Neural cell (in vitro differentiated cells): ENCODE measurements at regions not wholly inside any gene's neighbourhood (a gene's known extent, or its start where the extent isn't known, plus 50 kb on each side); places are given as distances from the start of the nearest gene placed in this dataset.

ENCODE experiments used
- H2AFZ ChIP-seq: fragments of 200-600, 300-800 bp; sonication (generic), shearing (Covaris generic); 2 replicates; pipeline ENCODE4 v1.6.0; 2014; ENCODE audit warnings: low read depth, mild to moderate bottlenecking, antibody characterized with exemption, low read length, moderate library complexity
- H3F3A ChIP-seq: fragments of 200-600 bp; shearing (Covaris generic); 2 replicates; pipeline ENCODE4 v1.6.1; 2016; ENCODE audit warnings: mild to moderate bottlenecking, moderate library complexity, mixed read lengths, antibody characterized with exemption, low read length; ENCODE audit not compliant: insufficient read depth, poor library complexity, severe bottlenecking
- H3K27ac ChIP-seq: fragments of 200-600, 300-800 bp; sonication (generic), shearing (Covaris generic); 2 replicates; pipeline ENCODE4 v1.5.1; 2014; ENCODE audit warnings: mild to moderate bottlenecking, low read length, moderate library complexity
- H3K27me3 ChIP-seq: fragments of 300-800, 200-600 bp; sonication (generic), shearing (Covaris generic); 2 replicates; pipeline ENCODE4 v1.6.0; 2014; ENCODE audit warnings: mild to moderate bottlenecking, low read depth, low read length, moderate library complexity; ENCODE audit not compliant: insufficient read depth
- H3K36me3 ChIP-seq: fragments of 300-800, 200-600 bp; sonication (generic), shearing (Covaris generic); 2 replicates; pipeline ENCODE4 v1.5.1; 2014; ENCODE audit warnings: mild to moderate bottlenecking, antibody characterized with exemption, low read length, moderate library complexity; ENCODE audit not compliant: insufficient read depth
- H3K4me2 ChIP-seq: fragments of 300-800, 200-600 bp; sonication (generic), shearing (Covaris generic); 2 replicates; pipeline ENCODE4 v1.6.0; 2014; ENCODE audit warnings: mild to moderate bottlenecking, low read length
- H3K4me3 ChIP-seq: fragments of 300-800, 200-600 bp; sonication (generic), shearing (Covaris generic); 2 replicates; pipeline ENCODE4 v1.5.1; 2014; ENCODE audit warnings: mild to moderate bottlenecking, low read length, moderate library complexity
- H3K79me2 ChIP-seq: fragments of 200-600 bp; shearing (Covaris generic); replicated peaks from 2 replicates; pipeline ENCODE4 v1.6.0; 2014; ENCODE audit warnings: mild to moderate bottlenecking, low read length, moderate library complexity; ENCODE audit not compliant: insufficient read depth
- H3K9ac ChIP-seq: fragments of 300-800, 200-600 bp; sonication (generic), shearing (Covaris generic); 2 replicates; pipeline ENCODE4 v1.6.1; 2016; ENCODE audit warnings: mild to moderate bottlenecking, low read length, mixed read lengths
- H3K9me2 ChIP-seq: fragments of 200-600 bp; shearing (Covaris generic); 2 replicates; pipeline ENCODE4 v1.6.1; 2016; ENCODE audit warnings: mild to moderate bottlenecking, low read length, mixed read lengths; ENCODE audit not compliant: insufficient read depth
- H3K9me3 ChIP-seq: fragments of 200-600, 300-800 bp; sonication (generic), shearing (Covaris generic); 2 replicates; pipeline ENCODE4 v1.6.1; 2016; ENCODE audit warnings: mild to moderate bottlenecking, mixed run types, low read length, moderate library complexity, mixed read lengths
- H4K20me1 ChIP-seq: fragments of 200-600 bp; shearing (Covaris generic); 2 replicates; pipeline ENCODE4 v1.6.1; 2016; ENCODE audit warnings: mild to moderate bottlenecking, mixed run types; ENCODE audit not compliant: insufficient read depth
- CTCF ChIP-seq: fragments of 450-650 bp; IDR thresholded peaks from 2 replicates; pipeline ENCODE4 v1.5.1; 2014; ENCODE audit warnings: antibody characterized with exemption, mild to moderate bottlenecking, moderate library complexity; ENCODE audit not compliant: poor library complexity, severe bottlenecking
- EP300 ChIP-seq: fragments of 450-650 bp; conservative IDR thresholded peaks from 2 replicates; pipeline ENCODE4 v1.6.1; 2014; ENCODE audit warnings: antibody characterized with exemption, mild to moderate bottlenecking, moderate library complexity; ENCODE audit not compliant: poor library complexity, severe bottlenecking
- EZH2 ChIP-seq: fragments of 200-600, 300-800 bp; shearing (Covaris generic), sonication (generic); IDR thresholded peaks from 2 replicates; pipeline ENCODE4 v1.6.1; 2014; ENCODE audit warnings: antibody characterized with exemption, low read length, borderline replicate concordance, mild to moderate bottlenecking; ENCODE audit not compliant: insufficient read depth, poor library complexity, severe bottlenecking
- MXI1 ChIP-seq: fragments of 450-650 bp; conservative IDR thresholded peaks from 2 replicates; pipeline ENCODE4 v1.6.1; 2014; ENCODE audit warnings: antibody characterized with exemption, mild to moderate bottlenecking; ENCODE audit not compliant: poor library complexity, severe bottlenecking
- POLR2AphosphoS5 ChIP-seq: IDR thresholded peaks from 2 replicates; pipeline ENCODE4 v1.6.1; 2012
- RAD21 ChIP-seq: fragments of 450-650 bp; conservative IDR thresholded peaks from 2 replicates; pipeline ENCODE4 v1.6.1; 2014; ENCODE audit warnings: antibody characterized with exemption, mild to moderate bottlenecking, moderate library complexity
- SMC3 ChIP-seq: fragments of 450-650 bp; conservative IDR thresholded peaks from 2 replicates; pipeline ENCODE4 v1.6.1; 2014; ENCODE audit warnings: antibody characterized with exemption, mild to moderate bottlenecking, moderate library complexity; ENCODE audit not compliant: poor library complexity
- TAF1 ChIP-seq: IDR thresholded peaks from 2 replicates; pipeline ENCODE4 v1.6.1; 2012; ENCODE audit warnings: low read depth
- TF ChIP-seq, protein P1 (sequence below): IDR thresholded peaks from 2 replicates; pipeline ENCODE4 v1.6.1; 2012; ENCODE audit warnings: borderline replicate concordance

DNA sequence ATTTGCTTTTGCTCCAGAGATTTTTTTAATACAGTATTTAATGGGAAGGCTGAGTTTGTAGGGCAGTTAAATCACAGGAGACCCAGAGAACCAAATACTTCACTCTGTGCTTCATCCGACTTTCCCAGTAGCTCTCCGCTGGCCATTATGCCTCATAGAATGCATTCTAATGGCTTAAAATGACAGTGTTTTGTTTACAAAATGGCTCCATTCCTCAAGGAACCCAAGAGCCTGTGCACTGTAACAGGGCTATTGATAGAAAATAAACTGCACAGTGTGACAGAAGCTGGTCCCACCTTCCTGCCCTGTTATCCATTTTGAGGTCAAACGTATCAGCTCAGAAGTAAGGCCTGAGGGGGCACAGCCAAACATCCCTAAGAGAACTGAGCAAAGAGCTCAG is 136.5 kb downstream of the RAP2A start:
- no peak for TF ChIP-seq TAF1
- no peak for TF ChIP-seq MXI1
- TF ChIP-seq EP300, result no peak
- TF ChIP-seq, protein P1, sequence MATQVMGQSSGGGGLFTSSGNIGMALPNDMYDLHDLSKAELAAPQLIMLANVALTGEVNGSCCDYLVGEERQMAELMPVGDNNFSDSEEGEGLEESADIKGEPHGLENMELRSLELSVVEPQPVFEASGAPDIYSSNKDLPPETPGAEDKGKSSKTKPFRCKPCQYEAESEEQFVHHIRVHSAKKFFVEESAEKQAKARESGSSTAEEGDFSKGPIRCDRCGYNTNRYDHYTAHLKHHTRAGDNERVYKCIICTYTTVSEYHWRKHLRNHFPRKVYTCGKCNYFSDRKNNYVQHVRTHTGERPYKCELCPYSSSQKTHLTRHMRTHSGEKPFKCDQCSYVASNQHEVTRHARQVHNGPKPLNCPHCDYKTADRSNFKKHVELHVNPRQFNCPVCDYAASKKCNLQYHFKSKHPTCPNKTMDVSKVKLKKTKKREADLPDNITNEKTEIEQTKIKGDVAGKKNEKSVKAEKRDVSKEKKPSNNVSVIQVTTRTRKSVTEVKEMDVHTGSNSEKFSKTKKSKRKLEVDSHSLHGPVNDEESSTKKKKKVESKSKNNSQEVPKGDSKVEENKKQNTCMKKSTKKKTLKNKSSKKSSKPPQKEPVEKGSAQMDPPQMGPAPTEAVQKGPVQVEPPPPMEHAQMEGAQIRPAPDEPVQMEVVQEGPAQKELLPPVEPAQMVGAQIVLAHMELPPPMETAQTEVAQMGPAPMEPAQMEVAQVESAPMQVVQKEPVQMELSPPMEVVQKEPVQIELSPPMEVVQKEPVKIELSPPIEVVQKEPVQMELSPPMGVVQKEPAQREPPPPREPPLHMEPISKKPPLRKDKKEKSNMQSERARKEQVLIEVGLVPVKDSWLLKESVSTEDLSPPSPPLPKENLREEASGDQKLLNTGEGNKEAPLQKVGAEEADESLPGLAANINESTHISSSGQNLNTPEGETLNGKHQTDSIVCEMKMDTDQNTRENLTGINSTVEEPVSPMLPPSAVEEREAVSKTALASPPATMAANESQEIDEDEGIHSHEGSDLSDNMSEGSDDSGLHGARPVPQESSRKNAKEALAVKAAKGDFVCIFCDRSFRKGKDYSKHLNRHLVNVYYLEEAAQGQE, result no peak
- no peak for TF ChIP-seq RAD21
- TF ChIP-seq EZH2, result no peak
- TF ChIP-seq POLR2AphosphoS5, result no peak
- no peak for TF ChIP-seq SMC3
- TF ChIP-seq CTCF, result no peak

DNA sequence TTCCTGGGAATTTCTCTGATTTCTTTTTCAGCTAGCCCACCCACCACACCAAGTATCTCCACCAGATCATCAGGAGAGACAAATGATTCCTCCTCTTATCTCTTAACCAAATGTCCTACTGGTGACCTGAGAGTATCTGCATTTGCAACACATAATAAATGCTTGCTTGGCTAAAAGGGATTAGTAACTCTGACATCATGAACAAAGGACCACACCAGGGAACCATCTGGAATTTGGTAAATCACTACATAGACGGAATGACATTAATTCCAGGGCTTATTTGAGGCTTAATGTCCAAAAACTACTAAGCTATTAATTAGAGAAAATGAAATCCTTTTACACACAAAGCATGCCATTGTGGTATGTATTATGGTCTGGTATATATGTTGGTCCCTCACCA is 139.0 kb downstream of the RAP2A start:
- no peaks in the 10 kb centered on the region for H3F3A ChIP-seq
- no peak overlapping the region for H3K4me3 ChIP-seq
- no peak overlapping the region for H3K27ac ChIP-seq
- H3K9ac ChIP-seq, result no peak overlapping the region
- no peak overlapping the region for H3K4me2 ChIP-seq
- H4K20me1 ChIP-seq, result no peaks in the 10 kb centered on the region
- no peaks in the 10 kb centered on the region for H3K27me3 ChIP-seq
- no peaks in the 10 kb centered on the region for H3K36me3 ChIP-seq
- TF ChIP-seq EP300 (no peak), RAD21 (no peak), MXI1 (no peak), POLR2AphosphoS5 (no peak), SMC3 (no peak), TAF1 (no peak), EZH2 (no peak), CTCF (no peak)
- TF ChIP-seq, protein P1, result no peak
- no peaks in the 10 kb centered on the region for H3K79me2 ChIP-seq
- no peaks in the 10 kb centered on the region for H3K9me3 ChIP-seq
- no peaks in the 10 kb centered on the region for H3K9me2 ChIP-seq
- no peak overlapping the region for H2AFZ ChIP-seq

More for the DNA sequence above, 136.5 kb downstream of the RAP2A start:
- H3K4me2 ChIP-seq, result no peak overlapping the region
- H3K79me2 ChIP-seq, result no peaks in the 10 kb centered on the region
- H3K27ac ChIP-seq, result no peak overlapping the region
- no peaks in the 10 kb centered on the region for H4K20me1 ChIP-seq
- no peaks in the 10 kb centered on the region for H3K9me3 ChIP-seq
- no peaks in the 10 kb centered on the region for H3K27me3 ChIP-seq
- no peaks in the 10 kb centered on the region for H3K9me2 ChIP-seq
- no peak overlapping the region for H3K9ac ChIP-seq
- no peak overlapping the region for H2AFZ ChIP-seq
- no peak overlapping the region for H3K4me3 ChIP-seq
- no peaks in the 10 kb centered on the region for H3K36me3 ChIP-seq
- no peaks in the 10 kb centered on the region for H3F3A ChIP-seq
